Astrocyte of the spinal cord (primary cell): ENCODE measurements at regions not wholly inside any gene's neighbourhood (a gene's known extent, or its start where the extent isn't known, plus 50 kb on each side); places are given as distances from the start of the nearest gene placed in this dataset.
A peak's percentile ranks its signal among the peaks of the same experiment; 100 is the strongest.

Experiments used
- DNase-seq: peaks from one replicate; pipeline ENCODE4 v3.0.0; 2011; ENCODE audit warnings: low read depth, low spot score
- H3K4me3 ChIP-seq: 2 replicates; pipeline ENCODE4 v1.5.1; 2011; ENCODE audit warnings: low read depth, mild to moderate bottlenecking, low read length, moderate library complexity
- CTCF ChIP-seq: IDR thresholded peaks from 2 replicates; pipeline ENCODE4 v1.5.1; 2012; ENCODE audit warnings: low read depth, mild to moderate bottlenecking, low read length, inconsistent platforms
- in situ Hi-C: cut with HindIII; loops from 2 replicates; pipeline ENCODE4 v1.10.0; 2017; ENCODE audit warnings: low sequenced_read_pairs

GRCh38 chr10:111472445-111472844 lies 395.6 kb downstream of the ADRA2A start:
- TF ChIP-seq CTCF = no peak

GRCh38 chr10:111473361-111473760 lies 396.5 kb downstream of the ADRA2A start:
- DNase-seq = no peak
- in situ Hi-C loops = no loop called here
- H3K4me3 ChIP-seq = no peak overlapping the region
- no peak for TF ChIP-seq CTCF

More at GRCh38 chr10:111472445-111472844, 395.6 kb downstream of the ADRA2A start:
- no peak overlapping the region for H3K4me3 ChIP-seq
- no peak for DNase-seq
- in situ Hi-C loops = no loop called here

DNA sequence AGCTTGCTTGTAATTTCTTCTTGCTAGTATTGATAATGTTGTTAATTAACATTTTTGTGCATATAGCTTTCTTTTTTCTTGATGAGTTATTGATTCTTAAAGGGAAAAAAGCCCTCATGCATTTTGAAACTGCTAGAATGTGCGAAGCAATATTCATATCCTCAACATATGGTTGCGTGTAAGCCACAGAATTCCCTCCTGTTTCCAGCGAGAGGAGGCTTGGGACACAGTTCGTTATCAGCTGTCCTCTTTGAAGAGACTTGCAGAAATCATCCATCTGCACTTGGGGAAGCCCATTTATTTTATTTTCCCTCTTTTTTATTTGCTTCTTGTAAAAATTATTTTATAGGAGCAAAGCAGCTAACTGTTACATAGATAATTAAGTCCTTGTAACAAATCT lies 398.0 kb downstream of the ADRA2A start:
- no peak for TF ChIP-seq CTCF
- in situ Hi-C loops = no loop called here
- DNase-seq = no peak
- H3K4me3 ChIP-seq = no peak overlapping the region

GRCh38 chr10:111475720-111476119 lies 398.9 kb downstream of the ADRA2A start:
- peak; percentile 1 for DNase-seq
- in situ Hi-C loops = no loop called here
- no peak for TF ChIP-seq CTCF
- H3K4me3 ChIP-seq = no peak overlapping the region

- no peak for DNase-seq
- H3K4me3 ChIP-seq = no peak overlapping the region
- in situ Hi-C loops = no loop called here
- TF ChIP-seq CTCF = no peak
These were observed 401.8 kb downstream of the ADRA2A start for GRCh38 chr10:111478651-111479050.

DNA sequence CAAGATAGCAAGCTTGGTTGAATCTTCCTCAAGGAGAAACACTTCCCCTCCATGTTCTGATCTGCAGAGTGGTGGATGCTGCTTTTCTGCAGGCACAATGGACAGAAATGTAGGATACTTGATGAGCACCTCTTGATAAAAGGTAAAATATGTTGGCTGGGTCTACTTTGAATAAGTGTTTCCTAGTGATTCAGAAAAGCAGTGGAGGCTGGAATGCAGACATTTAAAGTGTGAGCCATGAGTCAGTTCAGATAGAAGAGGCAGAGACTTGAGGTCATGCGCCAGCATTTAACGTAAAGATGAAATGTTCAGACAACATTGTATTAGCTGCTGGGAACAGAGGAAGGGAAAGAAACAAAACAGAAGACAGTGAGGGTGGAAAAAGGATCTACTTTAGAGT lies 403.1 kb downstream of the ADRA2A start:
- no peak for DNase-seq
- in situ Hi-C loops = no loop called here
- H3K4me3 ChIP-seq = no peak overlapping the region
- TF ChIP-seq CTCF = no peak

DNA sequence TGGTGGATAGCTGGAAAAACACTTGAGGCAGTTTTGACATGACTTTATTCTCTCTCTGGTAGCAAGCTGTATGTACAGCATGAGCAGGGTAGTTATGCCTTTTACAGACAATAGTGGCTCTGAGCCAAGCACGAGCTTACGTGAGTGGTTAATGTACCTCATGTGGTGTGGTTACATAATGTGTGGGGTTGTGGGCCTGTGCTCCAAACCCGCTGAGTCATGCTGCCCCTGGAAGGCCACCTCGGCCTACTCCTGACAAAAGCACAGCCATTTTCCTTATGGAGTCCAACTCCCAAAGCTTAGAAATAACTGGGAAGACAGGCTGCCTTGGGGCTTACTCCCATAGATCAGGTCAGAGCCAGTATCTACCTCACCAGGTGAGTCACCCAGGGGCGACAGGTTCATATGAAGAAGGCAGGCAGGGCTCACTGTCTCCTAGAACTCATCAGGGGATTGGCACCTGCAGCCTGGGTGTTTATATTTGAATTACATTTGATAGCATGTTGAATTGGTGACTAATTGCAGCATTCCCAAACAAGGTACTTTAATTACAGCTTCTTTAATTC lies 404.5 kb downstream of the ADRA2A start:
- no peak overlapping the region for H3K4me3 ChIP-seq
- no peak for TF ChIP-seq CTCF
- DNase-seq = no peak
- in situ Hi-C loops = no loop called here
